Suprapubic skin (tissue), 3 donors: ENCODE measurements at regions not wholly inside any gene's neighbourhood (a gene's known extent, or its start where the extent isn't known, plus 50 kb on each side); places are given as distances from the start of the nearest gene placed in this dataset.
"Not testable (repeated sequence)": the region's sequence is repeated elsewhere in the genome, so short reads cannot be mapped to it uniquely, and the experiment has no call there.

Experiments
- POLR2AphosphoS5 ChIP-seq, 3 donors: sonication (generic); formaldehyde crosslinking; IDR thresholded peaks; one replicate each; pipeline ENCODE4 v1.6.1; 2017; ENCODE audit warnings: antibody characterized with exemption in 3 of 3
- TF ChIP-seq, protein P1 (sequence below), 2 donors: fragments of 200-600 bp in 1 of 2; fragments of 450-650 bp in 1 of 2; sonication (generic) in 1 of 2; IDR thresholded peaks; one replicate each; pipeline ENCODE4 v1.5.1; 2016 to 2019; ENCODE audit warnings: antibody characterized with exemption in 2 of 2, mild to moderate bottlenecking in 1 of 2, moderate library complexity in 1 of 2

DNA sequence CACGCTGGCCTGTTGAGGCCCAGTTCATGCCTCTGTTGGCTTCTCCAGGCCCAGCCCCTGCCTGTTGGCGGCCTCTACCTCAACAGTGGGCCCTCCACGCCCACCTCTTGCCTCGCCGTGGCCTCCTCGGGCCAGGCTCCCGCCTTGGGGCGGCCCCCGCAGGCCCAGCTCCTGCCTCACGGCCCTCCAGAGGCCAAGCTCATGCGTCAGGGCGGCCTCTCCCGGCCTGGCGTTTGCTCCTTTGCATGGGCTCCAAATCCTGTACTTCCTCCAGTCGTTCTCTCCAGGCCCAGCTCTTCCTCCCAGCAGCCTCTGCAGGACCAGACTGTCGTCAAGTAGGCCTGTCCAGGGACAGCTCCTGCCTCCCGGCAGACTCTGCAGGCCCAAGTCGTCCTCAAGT, 246.2 kb upstream of the ZNF722 start:
- not testable (repeated sequence) for TF ChIP-seq POLR2AphosphoS5 (IDR thresholded peaks at IDR 0.05)
- TF ChIP-seq, protein P1, sequence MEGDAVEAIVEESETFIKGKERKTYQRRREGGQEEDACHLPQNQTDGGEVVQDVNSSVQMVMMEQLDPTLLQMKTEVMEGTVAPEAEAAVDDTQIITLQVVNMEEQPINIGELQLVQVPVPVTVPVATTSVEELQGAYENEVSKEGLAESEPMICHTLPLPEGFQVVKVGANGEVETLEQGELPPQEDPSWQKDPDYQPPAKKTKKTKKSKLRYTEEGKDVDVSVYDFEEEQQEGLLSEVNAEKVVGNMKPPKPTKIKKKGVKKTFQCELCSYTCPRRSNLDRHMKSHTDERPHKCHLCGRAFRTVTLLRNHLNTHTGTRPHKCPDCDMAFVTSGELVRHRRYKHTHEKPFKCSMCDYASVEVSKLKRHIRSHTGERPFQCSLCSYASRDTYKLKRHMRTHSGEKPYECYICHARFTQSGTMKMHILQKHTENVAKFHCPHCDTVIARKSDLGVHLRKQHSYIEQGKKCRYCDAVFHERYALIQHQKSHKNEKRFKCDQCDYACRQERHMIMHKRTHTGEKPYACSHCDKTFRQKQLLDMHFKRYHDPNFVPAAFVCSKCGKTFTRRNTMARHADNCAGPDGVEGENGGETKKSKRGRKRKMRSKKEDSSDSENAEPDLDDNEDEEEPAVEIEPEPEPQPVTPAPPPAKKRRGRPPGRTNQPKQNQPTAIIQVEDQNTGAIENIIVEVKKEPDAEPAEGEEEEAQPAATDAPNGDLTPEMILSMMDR (IDR thresholded peaks at IDR 0.05): not testable (repeated sequence)
